Activated T-cell treated with anti-CD3 and anti-CD28 coated beads, Interleukin-2, amount 50 U/mL, for 1 hour (primary cell): ENCODE measurements at regions not wholly inside any gene's neighbourhood (a gene's known extent, or its start where the extent isn't known, plus 50 kb on each side); places are given as distances from the start of the nearest gene placed in this dataset.

Source experiments
- DNase-seq: peaks from one replicate; pipeline ENCODE4 v3.0.0-alpha.2; 2020

- no peak for DNase-seq
These were observed 207.1 kb downstream of the NFATC2 start for GRCh38 chr20:51335329-51335841.

- DNase-seq, result no peak
These were observed 207.9 kb downstream of the NFATC2 start for GRCh38 chr20:51334609-51335008.

- no peak for DNase-seq
These were observed 208.5 kb downstream of the NFATC2 start for GRCh38 chr20:51333971-51334370.

- no peak for DNase-seq
These were observed 209.1 kb downstream of the NFATC2 start for GRCh38 chr20:51333446-51333845.

- DNase-seq, result no peak
These were observed 211.0 kb downstream of the NFATC2 start for GRCh38 chr20:51331481-51331880.

- DNase-seq, result no peak
These were observed 212.7 kb downstream of the NFATC2 start for GRCh38 chr20:51329845-51330244.

GRCh38 chr20:51327251-51327841 lies 215.2 kb downstream of the NFATC2 start:
- DNase-seq, result no peak

GRCh38 chr20:51326201-51326819 lies 216.2 kb downstream of the NFATC2 start:
- DNase-seq, result peak; percentile 52

- DNase-seq, result no peak
These were observed 220.3 kb downstream of the NFATC2 start for GRCh38 chr20:51322164-51322707.

- no peak for DNase-seq
These were observed 221.0 kb downstream of the NFATC2 start for GRCh38 chr20:51321343-51322163.

GRCh38 chr20:51319522-51319921 lies 223.0 kb downstream of the NFATC2 start:
- DNase-seq, result no peak

GRCh38 chr20:51318058-51318949 lies 224.2 kb downstream of the NFATC2 start:
- peak; percentile 49 for DNase-seq

GRCh38 chr20:51315390-51315789 lies 227.1 kb downstream of the NFATC2 start:
- DNase-seq, result no peak

GRCh38 chr20:51313358-51313827 lies 229.1 kb downstream of the NFATC2 start:
- DNase-seq, result no peak

GRCh38 chr20:51312480-51312783 lies 230.1 kb downstream of the NFATC2 start:
- no peak for DNase-seq

- no peak for DNase-seq
These were observed 230.7 kb downstream of the NFATC2 start for GRCh38 chr20:51311636-51312479.

GRCh38 chr20:51310216-51310615 lies 232.3 kb downstream of the NFATC2 start:
- DNase-seq, result no peak

- DNase-seq, result no peak
These were observed 233.4 kb downstream of the NFATC2 start for GRCh38 chr20:51309128-51309527.

- DNase-seq, result peak; percentile 74
These were observed 235.8 kb downstream of the NFATC2 start for GRCh38 chr20:51306521-51307358.

GRCh38 chr20:51306081-51306480 lies 236.4 kb downstream of the NFATC2 start:
- DNase-seq, result no peak
